HCT116 (cell line): ENCODE measurements at regions not wholly inside any gene's neighbourhood (a gene's known extent, or its start where the extent isn't known, plus 50 kb on each side); places are given as distances from the start of the nearest gene placed in this dataset.

Experiments
- ATAC-seq: fragments of 200-7000 bp; cut with Tn5 transposase; 2 replicates; pipeline ENCODE4 v1.9.1; 2020; ENCODE audit warnings: mild to moderate bottlenecking, moderate library complexity
- BruUV-seq: library from RNA; stranded (reverse); fragments of 400-500 nt; replicated peaks from 2 replicates; lab custom pipeline; 2021; lab: Mats Ljungman, UMichigan
- CTCF ChIA-PET: fragments of 300-600 bp; sonication (Branson Sonifier 250); formaldehyde crosslinking; loops from one replicate; lab custom pipeline; 2021; ENCODE audit warnings: antibody characterized with exemption; lab: Charles Lee
- POLR2A ChIA-PET: fragments of 300-600, 350-600 bp; sonication (Branson Sonifier 250); formaldehyde crosslinking; loops from one replicate; lab custom pipeline; 2021; ENCODE audit warnings: antibody characterized with exemption; lab: Charles Lee
- RAD21 ChIA-PET, 2 experiments: fragments of 300-600 bp; sonication (Branson Sonifier 250); formaldehyde crosslinking; loops; one replicate each; lab custom pipeline; 2023; ENCODE audit warnings: low total read pairs in 2 of 2; ENCODE audit not compliant: uncharacterized antibody in 2 of 2, unreplicated experiment in 2 of 2, low non-redundant PET in 1 of 2; lab: Charles Lee
- DNase-seq: peaks from one replicate; pipeline ENCODE4 v3.0.0-alpha.2; 2010; ENCODE audit warnings: low read depth, low spot score
- H2AFZ ChIP-seq: fragments of 200-600 bp; shearing (Covaris generic), sonication (generic); 2 replicates; pipeline ENCODE4 v1.6.1; 2017; ENCODE audit warnings: low read depth, mixed run types, mixed read lengths, antibody characterized with exemption, low read length; ENCODE audit not compliant: poor library complexity, severe bottlenecking
- H3K27ac ChIP-seq: 2 replicates; pipeline ENCODE4 v1.5.1; 2012; ENCODE audit warnings: low read depth, low read length
- H3K27me3 ChIP-seq: fragments of 200-600 bp; sonication (generic); 2 replicates; pipeline ENCODE4 v1.6.1; 2016; ENCODE audit warnings: mixed run types, low read length, mixed read lengths; ENCODE audit not compliant: insufficient read depth
- H3K36me3 ChIP-seq, 2 experiments: fragments of 200-500 bp in 1 of 2; fragments of 200-600 bp in 1 of 2; sonication (Bioruptor generic) in 1 of 2; sonication (generic) in 1 of 2; 2 replicates each; pipeline versions ENCODE4 v1.5.1 to v1.6.1; 2014 to 2016; ENCODE audit warnings: low read length in 2 of 2, inconsistent platforms in 1 of 2, mixed read lengths in 1 of 2, mixed run types in 1 of 2; ENCODE audit not compliant: insufficient read depth in 2 of 2, control insufficient read depth in 1 of 2
- H3K4me1 ChIP-seq, 2 experiments: fragments of 200-600 bp in 1 of 2; sonication (generic) in 1 of 2; 2 replicates each; pipeline versions ENCODE4 v1.5.1 to v1.6.1; 2012 to 2017; ENCODE audit warnings: low read length in 2 of 2, inconsistent platforms in 1 of 2, mild to moderate bottlenecking in 1 of 2, mixed read lengths in 1 of 2, mixed run types in 1 of 2, moderate library complexity in 1 of 2; ENCODE audit not compliant: insufficient read depth in 2 of 2, control insufficient read depth in 1 of 2
- H3K4me2 ChIP-seq: fragments of 200-600 bp; sonication (generic); 2 replicates; pipeline ENCODE4 v1.6.1; 2017; ENCODE audit warnings: mixed run types, low read length, mixed read lengths
- H3K4me3 ChIP-seq, 2 experiments: fragments of 200-600 bp in 1 of 2; sonication (generic) in 1 of 2; replicated peaks in 1 of 2; 2 replicates each; pipeline ENCODE4 v1.5.1; 2011 to 2016; ENCODE audit warnings: low read length in 2 of 2, control low read depth in 1 of 2, low read depth in 1 of 2, mild to moderate bottlenecking in 1 of 2, mixed read lengths in 1 of 2, mixed run types in 1 of 2
- H3K79me2 ChIP-seq: fragments of 200-600 bp; sonication (generic); 2 replicates; pipeline ENCODE4 v1.6.1; 2017; ENCODE audit warnings: mild to moderate bottlenecking, mixed run types, low read length, moderate library complexity, mixed read lengths; ENCODE audit not compliant: insufficient read depth
- H3K9ac ChIP-seq: fragments of 200-600 bp; sonication (generic); 2 replicates; pipeline ENCODE4 v1.6.1; 2016; ENCODE audit warnings: low read length, mixed read lengths
- H3K9me2 ChIP-seq: fragments of 200-600 bp; sonication (generic), shearing (Covaris generic); 2 replicates; pipeline ENCODE4 v1.6.1; 2017; ENCODE audit warnings: mixed run types, mild to moderate bottlenecking, moderate library complexity; ENCODE audit not compliant: insufficient read depth
- H3K9me3 ChIP-seq, 2 experiments: fragments of 200-500 bp in 1 of 2; fragments of 200-600 bp in 1 of 2; sonication (Bioruptor generic) in 1 of 2; sonication (generic) in 1 of 2; 2 replicates each; pipeline ENCODE4 v1.6.1; 2014 to 2017; ENCODE audit warnings: low read length in 2 of 2, mixed read lengths in 2 of 2, inconsistent platforms in 1 of 2, low read depth in 1 of 2, mild to moderate bottlenecking in 1 of 2, mixed run types in 1 of 2, moderate library complexity in 1 of 2; ENCODE audit not compliant: control insufficient read depth in 1 of 2, insufficient read depth in 1 of 2
- H4K20me1 ChIP-seq: fragments of 200-600 bp; sonication (generic), shearing (Covaris generic); 2 replicates; pipeline ENCODE4 v1.6.1; 2017; ENCODE audit warnings: mixed run types, mild to moderate bottlenecking, moderate library complexity; ENCODE audit not compliant: insufficient read depth
- ATF3 ChIP-seq: IDR thresholded peaks from 2 replicates; pipeline ENCODE4 v1.6.1; 2012
- CEBPB ChIP-seq: IDR thresholded peaks from 2 replicates; pipeline ENCODE4 v1.6.1; 2012; ENCODE audit warnings: low read depth
- CTCF ChIP-seq, 3 experiments: fragments of 200-600 bp in 1 of 3; sonication (generic) in 1 of 3; IDR thresholded peaks in 2 of 3; conservative IDR thresholded peaks in 1 of 3; 2 replicates each; pipeline ENCODE4 v1.5.1; 2012 to 2017; ENCODE audit warnings: low read depth in 2 of 3, low read length in 2 of 3, antibody characterized with exemption in 1 of 3, borderline replicate concordance in 1 of 3, control low read depth in 1 of 3, mild to moderate bottlenecking in 1 of 3, mixed read lengths in 1 of 3, mixed run types in 1 of 3, moderate library complexity in 1 of 3; ENCODE audit not compliant: insufficient read depth in 1 of 3
- EGR1 ChIP-seq: IDR thresholded peaks from 2 replicates; pipeline ENCODE4 v1.6.1; 2012; ENCODE audit warnings: low read depth
- ELF1 ChIP-seq: IDR thresholded peaks from 2 replicates; pipeline ENCODE4 v1.6.1; 2012; ENCODE audit warnings: low read depth, borderline replicate concordance
- EZH2phosphoT487 ChIP-seq: fragments of 200-600 bp; IDR thresholded peaks from 2 replicates; pipeline ENCODE4 v1.6.1; 2018; ENCODE audit warnings: antibody characterized with exemption, borderline replicate concordance
- FOSL1 ChIP-seq: IDR thresholded peaks from 2 replicates; pipeline ENCODE4 v1.6.1; 2012; ENCODE audit warnings: low read depth
- JUND ChIP-seq: IDR thresholded peaks from 2 replicates; pipeline ENCODE4 v1.6.1; 2012
- POLR2A ChIP-seq: IDR thresholded peaks from 2 replicates; pipeline ENCODE4 v1.7.0; 2011; ENCODE audit warnings: borderline replicate concordance; ENCODE audit not compliant: insufficient read depth, insufficient read length; ENCODE audit errors: extremely low read depth
- POLR2AphosphoS5 ChIP-seq: IDR thresholded peaks from 2 replicates; pipeline ENCODE4 v1.6.1; 2011; ENCODE audit warnings: mild to moderate bottlenecking, low read depth, low read length, moderate library complexity
- RAD21 ChIP-seq: IDR thresholded peaks from 2 replicates; pipeline ENCODE4 v1.6.1; 2012; ENCODE audit warnings: low read depth, mild to moderate bottlenecking
- REST ChIP-seq: IDR thresholded peaks from 2 replicates; pipeline ENCODE4 v1.6.1; 2012; ENCODE audit warnings: low read depth
- SP1 ChIP-seq: IDR thresholded peaks from 2 replicates; pipeline ENCODE4 v1.6.1; 2012; ENCODE audit warnings: low read depth
- ZBTB33 ChIP-seq: IDR thresholded peaks from 2 replicates; pipeline ENCODE4 v1.6.1; 2011; ENCODE audit warnings: mild to moderate bottlenecking, low read length, moderate library complexity; ENCODE audit not compliant: insufficient replicate concordance; ENCODE audit errors: extremely low read depth
- ZFX ChIP-seq: fragments of 450-650 bp; IDR thresholded peaks from 2 replicates; pipeline ENCODE4 v1.6.1; 2017
- ZNF274 ChIP-seq: fragments of 200-500 bp; sonication (Bioruptor generic); IDR thresholded peaks from 2 replicates; pipeline ENCODE4 v1.6.1; 2014; ENCODE audit warnings: mild to moderate bottlenecking, low read depth, low read length, inconsistent platforms
- intact Hi-C: fragments of 100-400 bp; cut with micrococcal nuclease; formaldehyde crosslinking; loops from 2 replicates; pipeline ENCODE4 v1.10.0; 2022

GRCh38 chr15:39113741-39114140 lies 467.1 kb upstream of the THBS1 start:
- ATAC-seq (no peak), DNase-seq (no peak)
- CTCF ChIA-PET = no interaction called here
- H3K4me3 ChIP-seq = no peak overlapping the region
- H3K36me3 ChIP-seq = no peaks in the 10 kb centered on the region
- intact Hi-C loops = no loop called here
- RAD21 ChIA-PET = no interaction called here
- H2AFZ ChIP-seq = no peak overlapping the region
- H4K20me1 ChIP-seq = no peaks in the 10 kb centered on the region
- no peaks in the 10 kb centered on the region for H3K79me2 ChIP-seq
- H3K9me2 ChIP-seq = no peaks in the 10 kb centered on the region
- no peaks in the 10 kb centered on the region for H3K4me1 ChIP-seq
- H3K27ac ChIP-seq = no peak overlapping the region
- POLR2A ChIA-PET = no interaction called here
- H3K9me3 ChIP-seq = no peaks in the 10 kb centered on the region
- H3K4me2 ChIP-seq = no peak overlapping the region
- no peak overlapping the region for H3K9ac ChIP-seq
- no peaks in the 10 kb centered on the region for H3K27me3 ChIP-seq
- TF ChIP-seq RAD21 (no peak), CEBPB (no peak), FOSL1 (no peak), ZBTB33 (no peak), CTCF (IDR thresholded peaks at IDR 0.05 in 2 of 3, conservative IDR thresholded peaks at IDR 0.05 in 1 of 3; ENCODE audit: borderline replicate concordance in 1 of 3, insufficient read depth in 1 of 3, low read depth in 2 of 3, low read length in 2 of 3) (no peak), JUND (no peak), ZNF274 (no peak), REST (no peak), ELF1 (no peak), EGR1 (no peak), ZFX (no peak), ATF3 (no peak), POLR2AphosphoS5 (no peak), EZH2phosphoT487 (no peak), SP1 (no peak), POLR2A (no peak)
- BruUV-seq = no TSS peak
